ENCODE measurements at regions not wholly inside any gene's neighbourhood (a gene's known extent, or its start where the extent isn't known, plus 50 kb on each side); places are given as distances from the start of the nearest gene placed in this dataset.
A peak's percentile ranks its signal among the peaks of the same experiment; 100 is the strongest.
"Not testable (repeated sequence)": the region's sequence is repeated elsewhere in the genome, so short reads cannot be mapped to it uniquely, and the experiment has no call there.

- no peaks in the 10 kb centered on the region for H3K27me3 Mint-ChIP-seq
- no peak overlapping the region for H3K4me3 Mint-ChIP-seq
- no peak overlapping the region for H3K27ac Mint-ChIP-seq
- POLR2A ChIA-PET: no interaction called here
- no peaks in the 10 kb centered on the region for H3K36me3 Mint-ChIP-seq
- no peak for ATAC-seq (ENCODE audit: low read depth)
- no peak for DNase-seq
- H3K4me1 Mint-ChIP-seq: no peaks in the 10 kb centered on the region
- H3K9me3 Mint-ChIP-seq: no peaks in the 10 kb centered on the region
Measured at GRCh38 chr13:111421216-111421615, 100.8 kb downstream of the TEX29 start.

GRCh38 chr13:111422348-111422747, 101.9 kb downstream of the TEX29 start:
- Mint-ChIP-seq H3K36me3 (no peaks in the 10 kb centered on the region), H3K9me3 (no peaks in the 10 kb centered on the region), H3K27ac (no peak overlapping the region), H3K4me3 (no peak overlapping the region), H3K27me3 (no peaks in the 10 kb centered on the region), H3K4me1 (no peaks in the 10 kb centered on the region)
- no peak for DNase-seq
- POLR2A ChIA-PET: no interaction called here
- ATAC-seq (ENCODE audit: low read depth): no peak

GRCh38 chr13:111423168-111423785, 102.8 kb downstream of the TEX29 start:
- POLR2A ChIA-PET: no interaction called here
- no peak overlapping the region for H3K4me3 Mint-ChIP-seq
- no peak overlapping the region for H3K27ac Mint-ChIP-seq
- H3K9me3 Mint-ChIP-seq: no peaks in the 10 kb centered on the region
- H3K36me3 Mint-ChIP-seq: no peaks in the 10 kb centered on the region
- ATAC-seq (ENCODE audit: low read depth) (no peak), DNase-seq (no peak)
- peaks cover 2% of the 10 kb centered on the region for H3K27me3 Mint-ChIP-seq
- no peaks in the 10 kb centered on the region for H3K4me1 Mint-ChIP-seq

GRCh38 chr13:111424134-111424533, 103.7 kb downstream of the TEX29 start:
- POLR2A ChIA-PET: no interaction called here

GRCh38 chr13:111425326-111425725, 104.9 kb downstream of the TEX29 start:
- POLR2A ChIA-PET: no interaction called here
- H3K27ac Mint-ChIP-seq: no peak overlapping the region
- ATAC-seq (ENCODE audit: low read depth) (no peak), DNase-seq (no peak)
- peaks cover 2% of the 10 kb centered on the region for H3K27me3 Mint-ChIP-seq
- H3K36me3 Mint-ChIP-seq: no peaks in the 10 kb centered on the region
- no peak overlapping the region for H3K4me3 Mint-ChIP-seq
- H3K4me1 Mint-ChIP-seq: no peaks in the 10 kb centered on the region
- no peaks in the 10 kb centered on the region for H3K9me3 Mint-ChIP-seq

More at GRCh38 chr13:111424134-111424533, 103.7 kb downstream of the TEX29 start:
- DNase-seq: no peak
- H3K27ac Mint-ChIP-seq: no peak overlapping the region
- ATAC-seq (ENCODE audit: low read depth): no peak
- no peaks in the 10 kb centered on the region for H3K9me3 Mint-ChIP-seq
- no peaks in the 10 kb centered on the region for H3K4me1 Mint-ChIP-seq
- H3K36me3 Mint-ChIP-seq: no peaks in the 10 kb centered on the region
- peaks cover 2% of the 10 kb centered on the region for H3K27me3 Mint-ChIP-seq
- no peak overlapping the region for H3K4me3 Mint-ChIP-seq

GRCh38 chr13:111429064-111429558, 108.7 kb downstream of the TEX29 start:
- POLR2A ChIA-PET: interaction anchor here (0.6 kb wide), 1 partner anchor 14 kb away, joined by 3 read pairs; no protein-coding TSS in a partner anchor
- no peak for DNase-seq

GRCh38 chr13:111431206-111431605, 110.8 kb downstream of the TEX29 start:
- no peaks in the 10 kb centered on the region for H3K36me3 Mint-ChIP-seq
- peaks cover 2% of the 10 kb centered on the region for H3K9me3 Mint-ChIP-seq
- H3K27ac Mint-ChIP-seq: no peak overlapping the region
- no peak for DNase-seq
- H3K27me3 Mint-ChIP-seq: peaks cover 14% of the 10 kb centered on the region
- ATAC-seq (ENCODE audit: low read depth): no peak
- POLR2A ChIA-PET: no interaction called here
- H3K4me1 Mint-ChIP-seq: no peaks in the 10 kb centered on the region
- no peak overlapping the region for H3K4me3 Mint-ChIP-seq

More at GRCh38 chr13:111429064-111429558, 108.7 kb downstream of the TEX29 start:
- H3K9me3 Mint-ChIP-seq: no peaks in the 10 kb centered on the region
- H3K36me3 Mint-ChIP-seq: no peaks in the 10 kb centered on the region
- H3K27me3 Mint-ChIP-seq: peaks cover 14% of the 10 kb centered on the region
- H3K4me1 Mint-ChIP-seq: no peaks in the 10 kb centered on the region
- H3K4me3 Mint-ChIP-seq: no peak overlapping the region
- H3K27ac Mint-ChIP-seq: no peak overlapping the region
- ATAC-seq (ENCODE audit: low read depth): peak; percentile 79

GRCh38 chr13:111434578-111435159, 114.2 kb downstream of the TEX29 start:
- no peak overlapping the region for H3K27ac Mint-ChIP-seq

GRCh38 chr13:111436446-111436845, 116.0 kb downstream of the TEX29 start:
- no peak for DNase-seq
- no peak overlapping the region for H3K4me3 Mint-ChIP-seq
- H3K9me3 Mint-ChIP-seq: peaks cover 2% of the 10 kb centered on the region
- no peaks in the 10 kb centered on the region for H3K4me1 Mint-ChIP-seq
- no peaks in the 10 kb centered on the region for H3K36me3 Mint-ChIP-seq
- ATAC-seq (ENCODE audit: low read depth): no peak
- peaks cover 8% of the 10 kb centered on the region for H3K27me3 Mint-ChIP-seq
- no peak overlapping the region for H3K27ac Mint-ChIP-seq
- POLR2A ChIA-PET: no interaction called here

More at GRCh38 chr13:111434578-111435159, 114.2 kb downstream of the TEX29 start:
- Mint-ChIP-seq H3K27me3 (peaks cover 12% of the 10 kb centered on the region), H3K9me3 (peaks cover 2% of the 10 kb centered on the region), H3K4me1 (no peaks in the 10 kb centered on the region), H3K4me3 (no peak overlapping the region), H3K36me3 (no peaks in the 10 kb centered on the region)
- POLR2A ChIA-PET: no interaction called here
- DNase-seq (no peak), ATAC-seq (ENCODE audit: low read depth) (no peak)

GRCh38 chr13:111437417-111437816, 117.0 kb downstream of the TEX29 start:
- Mint-ChIP-seq H3K4me1 (no peaks in the 10 kb centered on the region), H3K27ac (no peak overlapping the region), H3K27me3 (peaks cover 8% of the 10 kb centered on the region), H3K9me3 (peaks cover 2% of the 10 kb centered on the region), H3K36me3 (no peaks in the 10 kb centered on the region), H3K4me3 (no peak overlapping the region)
- no peak for DNase-seq
- POLR2A ChIA-PET: no interaction called here
- ATAC-seq (ENCODE audit: low read depth): no peak

GRCh38 chr13:111437856-111438547, 117.6 kb downstream of the TEX29 start:
- Mint-ChIP-seq H3K27ac (no peak overlapping the region), H3K9me3 (peaks cover 2% of the 10 kb centered on the region), H3K36me3 (no peaks in the 10 kb centered on the region), H3K4me1 (no peaks in the 10 kb centered on the region), H3K4me3 (no peak overlapping the region), H3K27me3 (peaks cover 7% of the 10 kb centered on the region)
- ATAC-seq (ENCODE audit: low read depth) (no peak), DNase-seq (no peak)
- POLR2A ChIA-PET: no interaction called here

- DNase-seq; H3K27me3 Mint-ChIP-seq; H3K9me3 Mint-ChIP-seq; H3K36me3 Mint-ChIP-seq; ATAC-seq (ENCODE audit: low read depth); H3K27ac Mint-ChIP-seq; POLR2A ChIA-PET; H3K4me1 Mint-ChIP-seq; H3K4me3 Mint-ChIP-seq: not testable (repeated sequence)
Measured at GRCh38 chr13:111440492-111440891, 120.0 kb downstream of the TEX29 start.

- Mint-ChIP-seq H3K4me3 (no peak overlapping the region), H3K27ac (no peak overlapping the region), H3K36me3 (peaks cover 1% of the 10 kb centered on the region), H3K4me1 (peaks cover 4% of the 10 kb centered on the region), H3K9me3 (no peaks in the 10 kb centered on the region), H3K27me3 (peaks cover 2% of the 10 kb centered on the region)
- DNase-seq (no peak), ATAC-seq (ENCODE audit: low read depth) (no peak)
- POLR2A ChIA-PET: no interaction called here
Measured at GRCh38 chr13:111443981-111444380, 123.5 kb downstream of the TEX29 start.

- DNase-seq (no peak), ATAC-seq (ENCODE audit: low read depth) (no peak)
- POLR2A ChIA-PET: no interaction called here
- no peak overlapping the region for H3K27ac Mint-ChIP-seq
- H3K9me3 Mint-ChIP-seq: no peaks in the 10 kb centered on the region
- peaks cover 1% of the 10 kb centered on the region for H3K36me3 Mint-ChIP-seq
- peaks cover 4% of the 10 kb centered on the region for H3K4me1 Mint-ChIP-seq
- H3K4me3 Mint-ChIP-seq: no peak overlapping the region
- H3K27me3 Mint-ChIP-seq: peaks cover 4% of the 10 kb centered on the region
Measured at GRCh38 chr13:111448504-111448903, 128.1 kb downstream of the TEX29 start.
